ENCODE measurements at regions not wholly inside any gene's neighbourhood (a gene's known extent, or its start where the extent isn't known, plus 50 kb on each side); places are given as distances from the start of the nearest gene placed in this dataset.
A peak's percentile ranks its signal among the peaks of the same experiment; 100 is the strongest.

- no peak for FAIRE-seq
- no peak for TF ChIP-seq POLR2A (IDR thresholded peaks at IDR 0.05; ENCODE audit: low read depth, low read length)
- DNase-seq (ENCODE audit: insufficient read length, low spot score) = no peak
These were observed 925.1 kb downstream of the OTOL1 start for GRCh38 chr3:162421721-162422120.

GRCh38 chr3:162428192-162428591 is 931.6 kb downstream of the OTOL1 start:
- FAIRE-seq (no peak), DNase-seq (ENCODE audit: insufficient read length, low spot score) (no peak)
- no peak for TF ChIP-seq POLR2A (IDR thresholded peaks at IDR 0.05; ENCODE audit: low read depth, low read length)

- FAIRE-seq (no peak), DNase-seq (ENCODE audit: insufficient read length, low spot score) (no peak)
- no peak for TF ChIP-seq POLR2A (IDR thresholded peaks at IDR 0.05; ENCODE audit: low read depth, low read length)
These were observed 939.1 kb downstream of the OTOL1 start for GRCh38 chr3:162435750-162436149.

- FAIRE-seq (no peak), DNase-seq (ENCODE audit: insufficient read length, low spot score) (no peak)
These were observed 940.2 kb downstream of the OTOL1 start for GRCh38 chr3:162436826-162437225.

GRCh38 chr3:162437480-162437879 is 940.9 kb downstream of the OTOL1 start:
- TF ChIP-seq POLR2A (IDR thresholded peaks at IDR 0.05; ENCODE audit: low read depth, low read length) = no peak
- FAIRE-seq (peak; percentile 60), DNase-seq (ENCODE audit: insufficient read length, low spot score) (no peak)

More at GRCh38 chr3:162436826-162437225, 940.2 kb downstream of the OTOL1 start:
- TF ChIP-seq POLR2A (IDR thresholded peaks at IDR 0.05; ENCODE audit: low read depth, low read length) = no peak

- FAIRE-seq (no peak), DNase-seq (ENCODE audit: insufficient read length, low spot score) (no peak)
- no peak for TF ChIP-seq POLR2A (IDR thresholded peaks at IDR 0.05; ENCODE audit: low read depth, low read length)
These were observed 945.1 kb downstream of the OTOL1 start for GRCh38 chr3:162441716-162442115.

- no peak for TF ChIP-seq POLR2A (IDR thresholded peaks at IDR 0.05; ENCODE audit: low read depth, low read length)
- peak; percentile 11 for FAIRE-seq
These were observed 946.8 kb downstream of the OTOL1 start for GRCh38 chr3:162443376-162443775.

GRCh38 chr3:162468791-162469190 is 972.2 kb downstream of the OTOL1 start:
- FAIRE-seq = no peak
- TF ChIP-seq POLR2A (IDR thresholded peaks at IDR 0.05; ENCODE audit: low read depth, low read length) = no peak
- DNase-seq (ENCODE audit: insufficient read length, low spot score) = no peak

More at GRCh38 chr3:162443376-162443775, 946.8 kb downstream of the OTOL1 start:
- DNase-seq (ENCODE audit: insufficient read length, low spot score) = no peak

- FAIRE-seq (no peak), DNase-seq (ENCODE audit: insufficient read length, low spot score) (no peak)
- no peak for TF ChIP-seq POLR2A (IDR thresholded peaks at IDR 0.05; ENCODE audit: low read depth, low read length)
These were observed 990.5 kb downstream of the OTOL1 start for GRCh38 chr3:162487138-162487537.

GRCh38 chr3:162489853-162490252 is 993.2 kb downstream of the OTOL1 start:
- no peak for TF ChIP-seq POLR2A (IDR thresholded peaks at IDR 0.05; ENCODE audit: low read depth, low read length)
- FAIRE-seq (peak; percentile 30), DNase-seq (ENCODE audit: insufficient read length, low spot score) (no peak)

GRCh38 chr3:162491952-162492351 is 995.3 kb downstream of the OTOL1 start:
- TF ChIP-seq POLR2A (IDR thresholded peaks at IDR 0.05; ENCODE audit: low read depth, low read length) = no peak
- DNase-seq (ENCODE audit: insufficient read length, low spot score) (no peak), FAIRE-seq (no peak)

- FAIRE-seq (peak; percentile 86), DNase-seq (ENCODE audit: insufficient read length, low spot score) (peak; percentile 1)
- TF ChIP-seq POLR2A (IDR thresholded peaks at IDR 0.05; ENCODE audit: low read depth, low read length) = no peak
These were observed 996.0 kb downstream of the OTOL1 start for GRCh38 chr3:162492446-162493081.

GRCh38 chr3:162498626-162499025 is 1002.0 kb downstream of the OTOL1 start:
- FAIRE-seq (no peak), DNase-seq (ENCODE audit: insufficient read length, low spot score) (no peak)
- TF ChIP-seq POLR2A (IDR thresholded peaks at IDR 0.05; ENCODE audit: low read depth, low read length) = no peak

- no peak for TF ChIP-seq POLR2A (IDR thresholded peaks at IDR 0.05; ENCODE audit: low read depth, low read length)
- DNase-seq (ENCODE audit: insufficient read length, low spot score) (no peak), FAIRE-seq (no peak)
These were observed 1010.8 kb downstream of the OTOL1 start for GRCh38 chr3:162507397-162507796.

- TF ChIP-seq POLR2A (IDR thresholded peaks at IDR 0.05; ENCODE audit: low read depth, low read length) = no peak
- DNase-seq (ENCODE audit: insufficient read length, low spot score) = no peak
- FAIRE-seq = no peak
These were observed 1015.9 kb downstream of the OTOL1 start for GRCh38 chr3:162512488-162512887.
